ENCODE measurements at regions not wholly inside any gene's neighbourhood (a gene's known extent, or its start where the extent isn't known, plus 50 kb on each side); places are given as distances from the start of the nearest gene placed in this dataset.

DNA sequence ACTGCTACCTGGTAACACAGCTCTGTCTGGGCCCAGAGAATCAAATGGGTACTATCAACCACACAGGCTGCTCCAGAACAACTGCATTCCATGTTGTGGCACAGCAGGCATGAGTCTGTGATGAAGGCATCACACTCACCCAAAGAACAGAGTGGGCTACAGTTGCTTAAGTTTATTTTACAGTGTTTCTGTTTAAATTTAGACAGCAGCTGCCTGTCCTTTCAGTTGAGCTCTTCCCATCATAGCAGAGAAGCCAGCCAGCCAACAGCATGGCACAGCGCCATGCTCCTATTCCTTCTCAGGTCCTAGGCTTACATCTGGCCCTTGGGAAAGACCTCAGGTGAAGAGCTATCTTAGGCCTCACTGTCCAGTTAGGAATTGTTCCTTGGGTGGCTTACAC is 147.0 kb upstream of the FRMD6 start:
- Histone ChIP-seq H3K27ac (ENCODE audit: low read depth in 1 of 2, low read length in 2 of 2) (no peak overlapping the region), H3K4me3 (ENCODE audit: low read length) (no peak overlapping the region), H3K36me3 (ENCODE audit: insufficient read depth, low read length) (no peaks in the 10 kb centered on the region), H3K27me3 (ENCODE audit: control insufficient read depth in 1 of 2, insufficient read depth in 2 of 2, low read length in 2 of 2) (peaks cover 5 to 13% of the 10 kb centered on the region in 2 experiments), H3K4me1 (ENCODE audit: insufficient read depth, low read length) (no peaks in the 10 kb centered on the region), H3K9me3 (ENCODE audit: control insufficient read depth in 1 of 2, insufficient read depth in 1 of 2, low read length in 2 of 2) (no peaks in the 10 kb centered on the region)
- POLR2A ChIA-PET: no interaction called here
- ATAC-seq (ENCODE audit: poor library complexity) (no peak), DNase-seq (no peak)
- no peaks in the 10 kb centered on the region for H3K9me3 Mint-ChIP-seq
- CTCF ChIA-PET: no interaction called here
- no peak overlapping the region for H3K4me3 Mint-ChIP-seq
- no peak overlapping the region for H3K27ac Mint-ChIP-seq
- H3K36me3 Mint-ChIP-seq (ENCODE audit: low read depth): no peaks in the 10 kb centered on the region
- no peaks in the 10 kb centered on the region for H3K4me1 Mint-ChIP-seq (ENCODE audit: low read depth)
- H3K27me3 Mint-ChIP-seq: peaks cover 26% of the 10 kb centered on the region
- intact Hi-C loops (cut with DNase I, micrococcal nuclease): no loop called here
- TF ChIP-seq, protein P1, sequence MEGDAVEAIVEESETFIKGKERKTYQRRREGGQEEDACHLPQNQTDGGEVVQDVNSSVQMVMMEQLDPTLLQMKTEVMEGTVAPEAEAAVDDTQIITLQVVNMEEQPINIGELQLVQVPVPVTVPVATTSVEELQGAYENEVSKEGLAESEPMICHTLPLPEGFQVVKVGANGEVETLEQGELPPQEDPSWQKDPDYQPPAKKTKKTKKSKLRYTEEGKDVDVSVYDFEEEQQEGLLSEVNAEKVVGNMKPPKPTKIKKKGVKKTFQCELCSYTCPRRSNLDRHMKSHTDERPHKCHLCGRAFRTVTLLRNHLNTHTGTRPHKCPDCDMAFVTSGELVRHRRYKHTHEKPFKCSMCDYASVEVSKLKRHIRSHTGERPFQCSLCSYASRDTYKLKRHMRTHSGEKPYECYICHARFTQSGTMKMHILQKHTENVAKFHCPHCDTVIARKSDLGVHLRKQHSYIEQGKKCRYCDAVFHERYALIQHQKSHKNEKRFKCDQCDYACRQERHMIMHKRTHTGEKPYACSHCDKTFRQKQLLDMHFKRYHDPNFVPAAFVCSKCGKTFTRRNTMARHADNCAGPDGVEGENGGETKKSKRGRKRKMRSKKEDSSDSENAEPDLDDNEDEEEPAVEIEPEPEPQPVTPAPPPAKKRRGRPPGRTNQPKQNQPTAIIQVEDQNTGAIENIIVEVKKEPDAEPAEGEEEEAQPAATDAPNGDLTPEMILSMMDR (IDR thresholded peaks at IDR 0.05): no peak

GRCh38 chr14:51507511-51507905 is 144.2 kb upstream of the FRMD6 start:
- intact Hi-C loops (cut with DNase I, micrococcal nuclease): no loop called here
- no peak for ATAC-seq (ENCODE audit: poor library complexity)
- no peak overlapping the region for H3K27ac ChIP-seq (ENCODE audit: low read depth in 1 of 2, low read length in 2 of 2)
- DNase-seq: no peak
- POLR2A ChIA-PET: interaction anchor here (0.5 kb wide), 1 partner anchor 1953 kb away, joined by 3 read pairs; no protein-coding TSS in a partner anchor
- CTCF ChIA-PET: interaction anchor here (1.6 kb wide), 1 partner anchor 9 kb away, joined by 3 read pairs; no protein-coding TSS in a partner anchor
- Mint-ChIP-seq H3K4me3 (no peak overlapping the region), H3K27ac (no peak overlapping the region), H3K27me3 (peaks cover 26% of the 10 kb centered on the region), H3K9me3 (no peaks in the 10 kb centered on the region), H3K36me3 (ENCODE audit: low read depth) (no peaks in the 10 kb centered on the region), H3K4me1 (ENCODE audit: low read depth) (no peaks in the 10 kb centered on the region)
- TF ChIP-seq, protein P1 (IDR thresholded peaks at IDR 0.05): no peak
- H3K36me3 ChIP-seq (ENCODE audit: insufficient read depth, low read length): no peaks in the 10 kb centered on the region
- H3K9me3 ChIP-seq (ENCODE audit: control insufficient read depth in 1 of 2, insufficient read depth in 1 of 2, low read length in 2 of 2): no peaks in the 10 kb centered on the region
- H3K27me3 ChIP-seq (ENCODE audit: control insufficient read depth in 1 of 2, insufficient read depth in 2 of 2, low read length in 2 of 2): peaks cover 5 to 13% of the 10 kb centered on the region in 2 experiments
- no peaks in the 10 kb centered on the region for H3K4me1 ChIP-seq (ENCODE audit: insufficient read depth, low read length)
- H3K4me3 ChIP-seq (ENCODE audit: low read length): no peak overlapping the region

GRCh38 chr14:51507906-51508511 is 143.7 kb upstream of the FRMD6 start:
- intact Hi-C loops (cut with DNase I, micrococcal nuclease): no loop called here
- Mint-ChIP-seq H3K36me3 (ENCODE audit: low read depth) (no peaks in the 10 kb centered on the region), H3K27ac (no peak overlapping the region), H3K27me3 (peaks cover 23% of the 10 kb centered on the region), H3K4me3 (no peak overlapping the region), H3K4me1 (ENCODE audit: low read depth) (no peaks in the 10 kb centered on the region), H3K9me3 (no peaks in the 10 kb centered on the region)
- no peak for DNase-seq
- POLR2A ChIA-PET: no interaction called here
- no peaks in the 10 kb centered on the region for H3K36me3 ChIP-seq (ENCODE audit: insufficient read depth, low read length)
- H3K4me3 ChIP-seq (ENCODE audit: low read length): no peak overlapping the region
- H3K27ac ChIP-seq (ENCODE audit: low read depth in 1 of 2, low read length in 2 of 2): no peak overlapping the region
- CTCF ChIA-PET: interaction anchor here (1.6 kb wide), 1 partner anchor 8 kb away, joined by 3 read pairs; no protein-coding TSS in a partner anchor
- no peak for ATAC-seq (ENCODE audit: poor library complexity)
- H3K9me3 ChIP-seq (ENCODE audit: control insufficient read depth in 1 of 2, insufficient read depth in 1 of 2, low read length in 2 of 2): no peaks in the 10 kb centered on the region
- H3K4me1 ChIP-seq (ENCODE audit: insufficient read depth, low read length): no peaks in the 10 kb centered on the region
- peaks cover 8 to 13% of the 10 kb centered on the region in 2 experiments for H3K27me3 ChIP-seq (ENCODE audit: control insufficient read depth in 1 of 2, insufficient read depth in 2 of 2, low read length in 2 of 2)
- TF ChIP-seq, protein P1 (IDR thresholded peaks at IDR 0.05): no peak
